H1 (cell line): ENCODE measurements at regions not wholly inside any gene's neighbourhood (a gene's known extent, or its start where the extent isn't known, plus 50 kb on each side); places are given as distances from the start of the nearest gene placed in this dataset.

Experiments
- CTCF ChIA-PET: fragments of 300-600 bp; sonication (Branson Sonifier 250); formaldehyde crosslinking; loops from one replicate; lab custom pipeline; 2021; ENCODE audit not compliant: partially characterized antibody; lab: Charles Lee
- POLR2A ChIA-PET: fragments of 300-600 bp; sonication (Branson Sonifier 250); formaldehyde crosslinking; loops from one replicate; lab custom pipeline; 2021; ENCODE audit warnings: inconsistent platforms; ENCODE audit not compliant: partially characterized antibody; lab: Charles Lee
- DNase-seq, 2 experiments: peaks; one replicate each; pipeline versions ENCODE4 v3.0.0 to v3.0.0-alpha.2; 2010 to 2022; ENCODE audit warnings: low spot score in 2 of 2, low read depth in 1 of 2, mixed read lengths in 1 of 2
- FAIRE-seq: peaks from 2 replicates; lab custom pipeline; 2011; peaks lifted over from hg19 to GRCh38; lab: Jason Lieb, UNC
- H2AFZ ChIP-seq: 2 replicates; pipeline ENCODE4 v1.8.1; 2012; ENCODE audit warnings: low read length, inconsistent platforms
- H2AK5ac ChIP-seq: 2 replicates; pipeline ENCODE4 v1.6.1; 2013; ENCODE audit warnings: low read depth, low read length
- H2BK120ac ChIP-seq: replicated peaks from 2 replicates; pipeline ENCODE3; 2013; ENCODE audit warnings: low read depth, low read length, inconsistent platforms
- H2BK12ac ChIP-seq: 2 replicates; pipeline ENCODE4 v1.6.1; 2013; ENCODE audit warnings: low read depth, low read length
- H2BK15ac ChIP-seq: 2 replicates; pipeline ENCODE4 v1.6.1; 2013; ENCODE audit warnings: low read length
- H2BK20ac ChIP-seq: 2 replicates; pipeline ENCODE4 v1.6.1; 2013; ENCODE audit warnings: low read length
- H2BK5ac ChIP-seq: 2 replicates; pipeline ENCODE4 v1.6.1; 2013; ENCODE audit warnings: low read depth, low read length
- H3K14ac ChIP-seq: 2 replicates; pipeline ENCODE4 v1.6.1; 2013; ENCODE audit warnings: inconsistent platforms; ENCODE audit not compliant: insufficient read length
- H3K18ac ChIP-seq: 2 replicates; pipeline ENCODE4 v1.6.1; 2013; ENCODE audit warnings: low read length; ENCODE audit errors: extremely low read depth
- H3K23ac ChIP-seq: 2 replicates; pipeline ENCODE4 v1.6.1; 2013; ENCODE audit warnings: inconsistent platforms; ENCODE audit not compliant: insufficient read length
- H3K23me2 ChIP-seq: 2 replicates; pipeline ENCODE4 v1.6.1; 2013; ENCODE audit warnings: low read depth, low read length
- H3K27ac ChIP-seq: 2 replicates; pipeline ENCODE4 v1.6.1; 2011; ENCODE audit warnings: low read depth, low read length, inconsistent platforms
- H3K27me3 ChIP-seq, 4 experiments: replicated peaks in 1 of 4; 1 replicate in 1 of 4; 2 replicates in 3 of 4; pipeline versions ENCODE4 v1.6.1 to v1.8.1; 2011 to 2013; ENCODE audit warnings: low read length in 3 of 4, mild to moderate bottlenecking in 3 of 4, inconsistent platforms in 2 of 4, mixed read lengths in 2 of 4, moderate library complexity in 1 of 4; ENCODE audit not compliant: control insufficient read depth in 3 of 4, insufficient read depth in 3 of 4; ENCODE audit errors: extremely low read depth in 1 of 4
- H3K36me3 ChIP-seq, 4 experiments: 2 replicates each; pipeline versions ENCODE4 v1.6.1 to v1.8.1; 2011 to 2013; ENCODE audit warnings: mild to moderate bottlenecking in 4 of 4, low read length in 3 of 4, moderate library complexity in 2 of 4, control low read depth in 1 of 4, inconsistent platforms in 1 of 4; ENCODE audit not compliant: insufficient read depth in 4 of 4, control insufficient read depth in 2 of 4
- H3K4ac ChIP-seq: replicated peaks from 2 replicates; pipeline ENCODE3; 2013; ENCODE audit warnings: low read length, low read depth, mixed read lengths, inconsistent platforms; ENCODE audit not compliant: insufficient read length
- H3K4me1 ChIP-seq, 4 experiments: replicated peaks in 1 of 4; 1 replicate in 1 of 4; 2 replicates in 3 of 4; pipeline versions ENCODE4 v1.6.1 to v1.8.1; 2011 to 2013; ENCODE audit warnings: low read length in 3 of 4, inconsistent platforms in 2 of 4, mixed read lengths in 1 of 4; ENCODE audit not compliant: insufficient read depth in 4 of 4, control insufficient read depth in 3 of 4
- H3K4me2 ChIP-seq, 2 experiments: 2 replicates each; pipeline versions ENCODE4 v1.6.1 to v1.8.1; 2011 to 2013; ENCODE audit warnings: low read depth in 2 of 2, low read length in 2 of 2, control low read depth in 1 of 2, inconsistent platforms in 1 of 2, mild to moderate bottlenecking in 1 of 2; ENCODE audit not compliant: insufficient read depth in 1 of 2
- H3K4me3 ChIP-seq, 4 experiments: fragments of 200-600, 300-600 bp in 1 of 4; sonication (generic), shearing (Covaris generic), sonication (Bioruptor Twin) in 1 of 4; 2 replicates each; pipeline versions ENCODE4 v1.5.1 to v1.8.1; 2011 to 2016; ENCODE audit warnings: low read length in 4 of 4, low read depth in 3 of 4, control low read depth in 2 of 4, inconsistent platforms in 2 of 4, mild to moderate bottlenecking in 2 of 4, mixed read lengths in 1 of 4, moderate library complexity in 1 of 4; ENCODE audit not compliant: insufficient read depth in 2 of 4; ENCODE audit errors: extremely low read depth in 1 of 4
- H3K56ac ChIP-seq: replicated peaks from 2 replicates; pipeline ENCODE3; 2013; ENCODE audit warnings: low read depth, mild to moderate bottlenecking, mixed read lengths, low read length, inconsistent platforms; ENCODE audit not compliant: insufficient read length
- H3K79me1 ChIP-seq: 2 replicates; pipeline ENCODE4 v1.6.1; 2013; ENCODE audit warnings: low read depth, low read length, control low read depth
- H3K79me2 ChIP-seq, 2 experiments: 2 replicates each; pipeline versions ENCODE4 v1.6.1 to v1.8.1; 2012 to 2013; ENCODE audit warnings: low read length in 2 of 2, mild to moderate bottlenecking in 2 of 2, inconsistent platforms in 1 of 2; ENCODE audit not compliant: insufficient read depth in 2 of 2, control insufficient read depth in 1 of 2
- H3K9ac ChIP-seq, 4 experiments: replicated peaks in 1 of 4; 1 replicate in 1 of 4; 2 replicates in 3 of 4; pipeline versions ENCODE4 v1.6.1 to v1.8.1; 2011 to 2013; ENCODE audit warnings: low read depth in 3 of 4, low read length in 3 of 4, control low read depth in 2 of 4, mild to moderate bottlenecking in 2 of 4, moderate library complexity in 2 of 4, inconsistent platforms in 1 of 4; ENCODE audit errors: extremely low read depth in 1 of 4
- H3K9me3 ChIP-seq, 2 experiments: 2 replicates each; pipeline versions ENCODE4 v1.6.1 to v1.8.1; 2012 to 2013; ENCODE audit warnings: mild to moderate bottlenecking in 2 of 2, moderate library complexity in 2 of 2, control low read depth in 1 of 2, inconsistent platforms in 1 of 2, low read depth in 1 of 2, low read length in 1 of 2, mixed read lengths in 1 of 2; ENCODE audit not compliant: insufficient read depth in 2 of 2
- H4K20me1 ChIP-seq, 2 experiments: replicated peaks in 1 of 2; 2 replicates each; pipeline versions ENCODE3 to v1.8.1; 2011 to 2013; ENCODE audit warnings: inconsistent platforms in 2 of 2, low read length in 2 of 2, mild to moderate bottlenecking in 1 of 2; ENCODE audit not compliant: insufficient read depth in 2 of 2, control insufficient read depth in 1 of 2
- H4K5ac ChIP-seq: 2 replicates; pipeline ENCODE4 v1.6.1; 2013; ENCODE audit warnings: low read length, low read depth, mixed read lengths, inconsistent platforms; ENCODE audit not compliant: insufficient read length
- H4K8ac ChIP-seq: 2 replicates; pipeline ENCODE4 v1.8.0; 2013; ENCODE audit warnings: mild to moderate bottlenecking, moderate library complexity, low read length, inconsistent platforms; ENCODE audit not compliant: insufficient read depth; ENCODE audit errors: extremely low read depth
- H4K91ac ChIP-seq: replicated peaks from 2 replicates; pipeline ENCODE3; 2013; ENCODE audit warnings: low read length, mixed read lengths, inconsistent platforms; ENCODE audit not compliant: insufficient read length
- CBX5 ChIP-seq: fragments of 300-800, 300-1000 bp; sonication (generic); IDR thresholded peaks from 2 replicates; pipeline ENCODE4 v1.7.1; 2016; ENCODE audit warnings: antibody characterized with exemption, low read length, low read depth
- EP300 ChIP-seq, 2 experiments: IDR thresholded peaks; 1 replicate in 1 of 2; 2 replicates in 1 of 2; pipeline ENCODE4 v1.6.1; 2011 to 2012; ENCODE audit warnings: low read depth in 2 of 2, low read length in 2 of 2, mild to moderate bottlenecking in 2 of 2, borderline replicate concordance in 1 of 2, inconsistent platforms in 1 of 2, moderate library complexity in 1 of 2
- NRF1 ChIP-seq: IDR thresholded peaks from 2 replicates; pipeline ENCODE4 v1.6.1; 2011; ENCODE audit warnings: mild to moderate bottlenecking, low read depth, low read length, improper control_type of control experiment
- WGBS, 2 experiments: shearing (Covaris generic) in 1 of 2; methylation state at CpG; one replicate each; pipeline versions ENCODE4 v1.1.6 to v1.1.7; 2013 to 2015; ENCODE audit warnings: low lambda C conversion rate in 2 of 2, mixed read lengths in 2 of 2, inconsistent platforms in 1 of 2, low coverage in 1 of 2, missing lambda C conversion rate in 1 of 2; ENCODE audit not compliant: insufficient replicate concordance in 2 of 2, insufficient coverage in 1 of 2, insufficient read length in 1 of 2; ENCODE audit errors: extremely low coverage in 1 of 2, missing lambda C conversion rate in 1 of 2; 5-methylcytosine and 5-hydroxymethylcytosine counted together

GRCh38 chr6:1181939-1182605 lies 129.8 kb upstream of the FOXQ1 start:
- Histone ChIP-seq H3K4me2 (no peak overlapping the region), H3K14ac (no peak overlapping the region), H4K5ac (no peak overlapping the region)

More at GRCh38 chr6:1181939-1182605, 129.8 kb upstream of the FOXQ1 start:
- Histone ChIP-seq H3K9me3 (no peaks in the 10 kb centered on the region), H3K27ac (no peak overlapping the region), H3K79me2 (no peaks in the 10 kb centered on the region), H2AK5ac (no peak overlapping the region), H4K91ac (no peak overlapping the region), H2BK20ac (no peak overlapping the region), H2BK120ac (no peak overlapping the region), H3K18ac (no peak overlapping the region), H3K4me1 (no peaks in the 10 kb centered on the region), H3K9ac (no peak overlapping the region), H2BK12ac (no peak overlapping the region), H2BK15ac (no peak overlapping the region), H2AFZ (no peak overlapping the region), H4K20me1 (no peaks in the 10 kb centered on the region), H3K79me1 (no peaks in the 10 kb centered on the region), H3K27me3 (peaks cover 0 to under 1% (median 0%) of the 10 kb centered on the region in 4 experiments; a peak in 1 of 7 replicates), H2BK5ac (no peak overlapping the region), H3K23me2 (no peaks in the 10 kb centered on the region), H3K4me3 (no peak overlapping the region), H3K56ac (no peak overlapping the region), H3K36me3 (no peaks in the 10 kb centered on the region), H4K8ac (no peak overlapping the region), H3K4ac (no peak overlapping the region), H3K23ac (no peak overlapping the region)
- CTCF ChIA-PET: interaction anchor here (1.0 kb wide), 1 partner anchor 255 kb away, joined by 3 read pairs; no protein-coding TSS in a partner anchor
- no peak for TF ChIP-seq NRF1
- no peak for TF ChIP-seq CBX5
- TF ChIP-seq EP300 (IDR thresholded peaks at IDR 0.05; ENCODE audit: borderline replicate concordance in 1 of 2, low read depth in 2 of 2, low read length in 2 of 2): no peak
- DNase-seq (no peak), FAIRE-seq (no peak)
- POLR2A ChIA-PET: no interaction called here
- whole genome bisulfite sequencing, 2 experiments: 93% methylated on average over 4 of the region's 4 CpGs; no CpG with 5 or more reads in 1 of the 2 experiments
